ENCODE measurements at regions not wholly inside any gene's neighbourhood (a gene's known extent, or its start where the extent isn't known, plus 50 kb on each side); places are given as distances from the start of the nearest gene placed in this dataset.

DNA sequence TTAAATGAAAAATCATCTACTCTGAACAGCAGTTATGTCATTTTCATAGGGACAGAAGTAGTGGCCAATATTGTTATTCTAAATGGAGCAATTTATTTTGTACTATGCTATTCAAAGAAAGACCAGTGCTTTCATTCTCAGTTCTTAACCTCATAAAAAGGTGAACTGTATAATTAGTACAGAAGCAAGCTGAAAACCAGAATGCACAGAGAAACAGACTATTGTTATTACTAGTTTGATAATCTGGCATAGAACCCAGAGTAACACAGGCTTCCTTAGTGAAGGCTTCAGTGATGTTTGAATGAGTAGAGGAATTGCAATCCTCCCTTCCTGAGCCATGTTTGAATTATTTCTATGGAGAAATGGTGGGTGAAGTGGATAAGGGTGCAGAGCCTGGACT lies 131.6 kb upstream of the LRRC7 start:
- no peak for DNase-seq (ENCODE audit: low spot score in 2 of 2, unreplicated experiment in 2 of 2)
- Mint-ChIP-seq H3K27me3 (ENCODE audit: low read depth) (peaks cover 17% of the 10 kb centered on the region), H3K4me3 (no peak overlapping the region), H3K9me3 (peaks cover 2% of the 10 kb centered on the region), H3K27ac (no peak overlapping the region), H3K4me1 (no peaks in the 10 kb centered on the region), H3K36me3 (no peaks in the 10 kb centered on the region)
- TF ChIP-seq, protein P1, sequence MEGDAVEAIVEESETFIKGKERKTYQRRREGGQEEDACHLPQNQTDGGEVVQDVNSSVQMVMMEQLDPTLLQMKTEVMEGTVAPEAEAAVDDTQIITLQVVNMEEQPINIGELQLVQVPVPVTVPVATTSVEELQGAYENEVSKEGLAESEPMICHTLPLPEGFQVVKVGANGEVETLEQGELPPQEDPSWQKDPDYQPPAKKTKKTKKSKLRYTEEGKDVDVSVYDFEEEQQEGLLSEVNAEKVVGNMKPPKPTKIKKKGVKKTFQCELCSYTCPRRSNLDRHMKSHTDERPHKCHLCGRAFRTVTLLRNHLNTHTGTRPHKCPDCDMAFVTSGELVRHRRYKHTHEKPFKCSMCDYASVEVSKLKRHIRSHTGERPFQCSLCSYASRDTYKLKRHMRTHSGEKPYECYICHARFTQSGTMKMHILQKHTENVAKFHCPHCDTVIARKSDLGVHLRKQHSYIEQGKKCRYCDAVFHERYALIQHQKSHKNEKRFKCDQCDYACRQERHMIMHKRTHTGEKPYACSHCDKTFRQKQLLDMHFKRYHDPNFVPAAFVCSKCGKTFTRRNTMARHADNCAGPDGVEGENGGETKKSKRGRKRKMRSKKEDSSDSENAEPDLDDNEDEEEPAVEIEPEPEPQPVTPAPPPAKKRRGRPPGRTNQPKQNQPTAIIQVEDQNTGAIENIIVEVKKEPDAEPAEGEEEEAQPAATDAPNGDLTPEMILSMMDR (IDR thresholded peaks at IDR 0.05; ENCODE audit: unreplicated experiment) = no peak

DNA sequence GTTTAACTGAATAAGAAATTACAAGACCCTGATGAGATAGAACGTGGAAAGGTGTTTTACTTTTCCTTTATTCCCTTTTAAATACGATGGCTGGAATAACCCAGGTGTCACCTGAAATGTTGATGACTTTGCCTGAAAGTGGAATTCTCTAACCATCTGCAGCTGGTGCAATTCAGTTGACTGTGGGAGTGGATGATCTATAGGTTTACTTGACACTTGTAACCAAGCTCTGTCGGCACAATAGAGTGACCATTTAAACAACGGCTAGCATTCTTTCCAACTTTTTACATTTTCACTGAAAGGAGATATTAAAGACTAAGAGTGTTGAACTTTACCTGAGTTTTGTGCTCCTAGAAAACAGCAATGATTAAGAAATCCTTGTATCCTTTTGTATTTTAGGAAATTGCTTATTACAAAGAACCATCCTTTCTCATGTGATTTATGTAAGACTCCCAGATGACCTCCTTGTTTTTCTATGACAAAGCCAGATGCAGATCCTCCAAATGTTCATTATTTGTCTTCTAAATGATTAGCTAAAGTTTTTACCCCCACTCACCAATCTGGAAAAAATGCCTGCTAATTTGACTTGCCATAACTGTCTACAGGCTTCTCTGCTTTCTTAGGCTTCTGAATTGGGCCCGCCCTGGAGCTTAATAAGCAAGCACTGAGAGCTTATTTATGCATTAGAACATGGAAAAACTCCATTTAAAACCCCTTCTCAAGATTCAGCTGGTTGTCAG lies 129.5 kb upstream of the LRRC7 start:
- H3K4me3 Mint-ChIP-seq = no peak overlapping the region
- H3K36me3 Mint-ChIP-seq = no peaks in the 10 kb centered on the region
- no peaks in the 10 kb centered on the region for H3K4me1 Mint-ChIP-seq
- H3K27me3 Mint-ChIP-seq (ENCODE audit: low read depth) = peaks cover 17% of the 10 kb centered on the region
- TF ChIP-seq, protein P1 (IDR thresholded peaks at IDR 0.05; ENCODE audit: unreplicated experiment) = no peak
- no peak for DNase-seq (ENCODE audit: low spot score in 2 of 2, unreplicated experiment in 2 of 2)
- H3K9me3 Mint-ChIP-seq = peaks cover 6% of the 10 kb centered on the region
- H3K27ac Mint-ChIP-seq = no peak overlapping the region

DNA sequence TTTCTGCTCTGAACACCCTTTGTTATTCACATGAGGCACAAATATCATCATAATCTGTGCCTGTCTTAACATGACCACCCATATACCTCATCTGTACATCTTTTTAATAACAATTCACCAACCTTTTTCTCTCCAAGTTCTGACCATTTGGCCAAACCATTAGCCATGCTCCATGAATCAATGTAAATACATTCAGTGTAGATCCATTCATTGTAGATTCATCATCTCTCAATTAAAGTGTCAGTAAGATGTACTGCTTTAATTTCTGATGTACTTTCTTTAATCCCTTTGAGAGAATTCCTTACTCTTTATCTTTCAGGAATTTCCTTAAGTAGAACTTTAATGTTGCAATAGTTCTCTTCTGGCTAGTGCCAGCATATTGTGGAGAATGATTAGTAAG lies 126.2 kb upstream of the LRRC7 start:
- Mint-ChIP-seq H3K36me3 (no peaks in the 10 kb centered on the region), H3K27ac (no peak overlapping the region), H3K4me1 (no peaks in the 10 kb centered on the region), H3K27me3 (ENCODE audit: low read depth) (peaks cover 7% of the 10 kb centered on the region), H3K9me3 (peaks cover 6% of the 10 kb centered on the region), H3K4me3 (no peak overlapping the region)
- TF ChIP-seq, protein P1 (IDR thresholded peaks at IDR 0.05; ENCODE audit: unreplicated experiment) = no peak
- no peak for DNase-seq (ENCODE audit: low spot score in 2 of 2, unreplicated experiment in 2 of 2)

DNA sequence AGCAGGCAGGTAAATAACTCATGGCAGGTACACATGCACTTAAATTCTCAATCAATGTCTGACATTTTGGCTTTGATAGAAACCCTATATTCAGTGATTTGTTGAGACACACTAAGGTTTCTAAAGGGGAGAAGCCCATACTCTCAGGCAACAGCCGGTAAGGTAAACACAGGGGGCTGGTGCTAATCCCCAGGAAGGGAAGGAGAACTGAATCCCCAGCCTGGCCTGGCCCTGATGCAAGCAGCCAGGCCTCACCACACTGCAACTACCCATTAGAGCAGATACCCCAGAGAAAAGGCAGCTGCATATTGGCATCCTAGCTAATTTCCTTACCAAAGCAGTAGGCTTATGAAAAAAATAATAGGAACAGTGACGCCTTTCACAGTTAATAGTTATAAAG lies 116.5 kb upstream of the LRRC7 start:
- no peak overlapping the region for H3K4me3 Mint-ChIP-seq
- H3K27ac Mint-ChIP-seq = no peak overlapping the region
- peaks cover 3% of the 10 kb centered on the region for H3K9me3 Mint-ChIP-seq
- TF ChIP-seq, protein P1 (IDR thresholded peaks at IDR 0.05; ENCODE audit: unreplicated experiment) = no peak
- H3K4me1 Mint-ChIP-seq = no peaks in the 10 kb centered on the region
- H3K36me3 Mint-ChIP-seq = no peaks in the 10 kb centered on the region
- DNase-seq (ENCODE audit: low spot score in 2 of 2, unreplicated experiment in 2 of 2) = no peak
- no peaks in the 10 kb centered on the region for H3K27me3 Mint-ChIP-seq (ENCODE audit: low read depth)

DNA sequence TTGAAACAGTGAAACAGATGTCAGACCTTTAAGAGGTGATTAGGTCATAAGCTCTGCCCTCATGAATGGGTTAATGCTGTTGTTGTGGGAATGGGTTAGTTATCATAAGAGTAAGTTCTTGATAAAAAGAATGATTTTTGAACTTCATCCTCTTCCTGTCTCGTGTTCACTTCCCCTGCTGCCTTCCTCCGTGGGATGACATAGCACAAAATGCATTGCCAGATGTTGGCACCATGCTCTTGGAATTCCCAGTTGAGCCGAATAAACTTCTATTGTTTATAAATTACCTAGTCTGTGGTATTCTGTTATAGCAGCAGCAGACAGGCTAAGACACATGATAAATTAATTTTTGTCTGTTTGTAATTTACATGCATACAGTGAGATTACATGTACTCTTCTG lies 112.0 kb upstream of the LRRC7 start:
- Mint-ChIP-seq H3K4me1 (no peaks in the 10 kb centered on the region), H3K9me3 (no peaks in the 10 kb centered on the region), H3K36me3 (no peaks in the 10 kb centered on the region), H3K27me3 (ENCODE audit: low read depth) (no peaks in the 10 kb centered on the region), H3K27ac (no peak overlapping the region), H3K4me3 (no peak overlapping the region)
- TF ChIP-seq, protein P1 (IDR thresholded peaks at IDR 0.05; ENCODE audit: unreplicated experiment) = no peak
- no peak for DNase-seq (ENCODE audit: low spot score in 2 of 2, unreplicated experiment in 2 of 2)

Data from mesothelial cell of epicardium (in vitro differentiated cells).